Keratinocyte (primary cell): ENCODE measurements at regions not wholly inside any gene's neighbourhood (a gene's known extent, or its start where the extent isn't known, plus 50 kb on each side); places are given as distances from the start of the nearest gene placed in this dataset.

Experiments
- DNase-seq: peaks from one replicate; pipeline ENCODE4 v3.0.0-alpha.2; 2011; ENCODE audit warnings: low read depth, missing footprints, low spot score
- FAIRE-seq: peaks from 2 replicates; lab custom pipeline; 2011; peaks lifted over from hg19 to GRCh38; lab: Jason Lieb, UNC
- H2AFZ ChIP-seq: 2 replicates; pipeline ENCODE4 v1.6.0; 2012; ENCODE audit warnings: low read length, control low read depth, inconsistent platforms; ENCODE audit not compliant: control insufficient read depth
- H3K27ac ChIP-seq: 2 replicates; pipeline ENCODE4 v1.5.1; 2011; ENCODE audit warnings: low read length; ENCODE audit not compliant: control insufficient read depth, insufficient read depth
- H3K27me3 ChIP-seq: 3 replicates; pipeline ENCODE4 v1.6.0; 2011; ENCODE audit warnings: low read length; ENCODE audit not compliant: control insufficient read depth, insufficient read depth; ENCODE audit errors: extremely low read depth
- H3K36me3 ChIP-seq, 2 experiments: 2 replicates in 1 of 2; 3 replicates in 1 of 2; pipeline ENCODE4 v1.5.1; 2011; ENCODE audit warnings: low read length in 2 of 2, mild to moderate bottlenecking in 1 of 2; ENCODE audit not compliant: control insufficient read depth in 2 of 2, insufficient read depth in 2 of 2; ENCODE audit errors: extremely low read depth in 1 of 2
- H3K4me1 ChIP-seq: 3 replicates; pipeline ENCODE4 v1.5.1; 2011; ENCODE audit warnings: low read length; ENCODE audit not compliant: control insufficient read depth, insufficient read depth; ENCODE audit errors: extremely low read depth
- H3K4me2 ChIP-seq: 3 replicates; pipeline ENCODE4 v1.6.0; 2011; ENCODE audit warnings: low read depth, low read length; ENCODE audit not compliant: control insufficient read depth, insufficient read depth; ENCODE audit errors: extremely low read depth
- H3K4me3 ChIP-seq, 3 experiments: fragments of 200-600 bp in 1 of 3; sonication (generic) in 1 of 3; 2 replicates in 2 of 3; 3 replicates in 1 of 3; pipeline ENCODE4 v1.5.1; 2011 to 2016; ENCODE audit warnings: low read length in 3 of 3, mild to moderate bottlenecking in 3 of 3, control low read depth in 2 of 3, inconsistent platforms in 1 of 3, low read depth in 1 of 3, mixed read lengths in 1 of 3, mixed run types in 1 of 3, moderate library complexity in 1 of 3; ENCODE audit not compliant: control insufficient read depth in 2 of 3, insufficient read depth in 2 of 3; ENCODE audit errors: extremely low read depth in 1 of 3
- H3K79me2 ChIP-seq: 2 replicates; pipeline ENCODE4 v1.6.0; 2012; ENCODE audit warnings: low read length; ENCODE audit not compliant: control insufficient read depth, insufficient read depth
- H3K9ac ChIP-seq: 3 replicates; pipeline ENCODE4 v1.6.0; 2011; ENCODE audit warnings: low read length; ENCODE audit not compliant: control insufficient read depth, insufficient read depth; ENCODE audit errors: extremely low read depth
- H3K9me1 ChIP-seq: 3 replicates; pipeline ENCODE4 v1.6.0; 2011; ENCODE audit warnings: low read length; ENCODE audit not compliant: control insufficient read depth, insufficient read depth; ENCODE audit errors: extremely low read depth
- H3K9me3 ChIP-seq: 2 replicates; pipeline ENCODE4 v1.5.1; 2012; ENCODE audit warnings: low read depth, low read length; ENCODE audit not compliant: control insufficient read depth
- H4K20me1 ChIP-seq: 3 replicates; pipeline ENCODE4 v1.6.0; 2011; ENCODE audit warnings: low read length; ENCODE audit not compliant: control insufficient read depth, insufficient read depth; ENCODE audit errors: extremely low read depth
- EZH2 ChIP-seq: IDR thresholded peaks from one replicate; pipeline ENCODE4 v1.6.1; 2012; ENCODE audit warnings: inconsistent platforms, mild to moderate bottlenecking, low read length, moderate library complexity
- dilution Hi-C: fragments of 300-500 bp; cut with MboI; formaldehyde crosslinking; loops from one replicate; pipeline ENCODE4 v1.7.0; 2020; ENCODE audit warnings: low sequenced_read_pairs; ENCODE audit not compliant: extremely low pct_ligation_motif_present
- TF ChIP-seq, protein P1 (sequence below), 3 experiments: IDR thresholded peaks in 1 of 3; conservative IDR thresholded peaks in 1 of 3; optimal IDR thresholded peaks in 1 of 3; 2 replicates in 2 of 3; 3 replicates in 1 of 3; pipeline versions ENCODE3 to v1.5.1; 2011; ENCODE audit warnings: low read length in 3 of 3, mild to moderate bottlenecking in 3 of 3, moderate library complexity in 2 of 3, control low read depth in 1 of 3, inconsistent platforms in 1 of 3; ENCODE audit not compliant: insufficient read depth in 2 of 3; ENCODE audit errors: extremely low read depth in 1 of 3

DNA sequence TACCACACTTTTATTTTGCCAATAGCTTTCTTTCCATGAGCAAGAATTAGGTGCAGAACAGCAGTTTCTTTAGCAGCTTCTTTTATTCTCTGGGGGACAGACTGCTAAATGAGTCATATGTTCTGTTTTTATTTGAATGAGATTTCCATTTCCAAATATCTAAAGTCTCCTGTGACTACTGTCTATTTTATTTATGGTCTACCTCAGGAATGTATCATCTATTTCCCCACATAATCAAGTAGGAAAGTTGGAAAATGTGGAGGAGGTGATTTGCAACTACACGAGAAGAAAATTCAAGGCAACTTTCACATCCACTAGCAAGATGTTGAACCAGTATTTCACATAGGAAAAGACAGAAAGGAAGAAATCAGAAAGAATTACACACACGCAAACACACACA is 139.9 kb upstream of the MEX3C start:
- Histone ChIP-seq H3K9ac (no peak overlapping the region), H3K79me2 (no peaks in the 10 kb centered on the region), H3K4me1 (peaks cover 26% of the 10 kb centered on the region), H3K4me2 (no peak overlapping the region), H3K27ac (no peak overlapping the region), H3K9me1 (no peaks in the 10 kb centered on the region), H4K20me1 (no peaks in the 10 kb centered on the region), H2AFZ (no peak overlapping the region), H3K27me3 (no peaks in the 10 kb centered on the region), H3K9me3 (no peaks in the 10 kb centered on the region), H3K36me3 (no peaks in the 10 kb centered on the region), H3K4me3 (no peak overlapping the region)
- FAIRE-seq = peak; percentile 52
- dilution Hi-C loops = no loop called here
- TF ChIP-seq, protein P1, sequence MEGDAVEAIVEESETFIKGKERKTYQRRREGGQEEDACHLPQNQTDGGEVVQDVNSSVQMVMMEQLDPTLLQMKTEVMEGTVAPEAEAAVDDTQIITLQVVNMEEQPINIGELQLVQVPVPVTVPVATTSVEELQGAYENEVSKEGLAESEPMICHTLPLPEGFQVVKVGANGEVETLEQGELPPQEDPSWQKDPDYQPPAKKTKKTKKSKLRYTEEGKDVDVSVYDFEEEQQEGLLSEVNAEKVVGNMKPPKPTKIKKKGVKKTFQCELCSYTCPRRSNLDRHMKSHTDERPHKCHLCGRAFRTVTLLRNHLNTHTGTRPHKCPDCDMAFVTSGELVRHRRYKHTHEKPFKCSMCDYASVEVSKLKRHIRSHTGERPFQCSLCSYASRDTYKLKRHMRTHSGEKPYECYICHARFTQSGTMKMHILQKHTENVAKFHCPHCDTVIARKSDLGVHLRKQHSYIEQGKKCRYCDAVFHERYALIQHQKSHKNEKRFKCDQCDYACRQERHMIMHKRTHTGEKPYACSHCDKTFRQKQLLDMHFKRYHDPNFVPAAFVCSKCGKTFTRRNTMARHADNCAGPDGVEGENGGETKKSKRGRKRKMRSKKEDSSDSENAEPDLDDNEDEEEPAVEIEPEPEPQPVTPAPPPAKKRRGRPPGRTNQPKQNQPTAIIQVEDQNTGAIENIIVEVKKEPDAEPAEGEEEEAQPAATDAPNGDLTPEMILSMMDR (optimal IDR thresholded peaks at IDR 0.05 in 1 of 3, IDR thresholded peaks at IDR 0.05 in 1 of 3, conservative IDR thresholded peaks at IDR 0.05 in 1 of 3; ENCODE audit: extremely low read depth in 1 of 3, insufficient read depth in 2 of 3, low read length in 3 of 3) = no peak
- no peak for TF ChIP-seq EZH2
- no peak for DNase-seq

GRCh38 chr18:51339856-51340255 is 142.4 kb upstream of the MEX3C start:
- dilution Hi-C loops = no loop called here
- H3K27me3 ChIP-seq = no peaks in the 10 kb centered on the region
- no peaks in the 10 kb centered on the region for H3K9me1 ChIP-seq
- H3K9me3 ChIP-seq = no peaks in the 10 kb centered on the region
- DNase-seq (no peak), FAIRE-seq (peak; percentile 17)
- H3K4me3 ChIP-seq = no peak overlapping the region
- no peak overlapping the region for H3K27ac ChIP-seq
- no peak overlapping the region for H2AFZ ChIP-seq
- TF ChIP-seq EZH2 = no peak
- TF ChIP-seq, protein P1 (optimal IDR thresholded peaks at IDR 0.05 in 1 of 3, IDR thresholded peaks at IDR 0.05 in 1 of 3, conservative IDR thresholded peaks at IDR 0.05 in 1 of 3; ENCODE audit: extremely low read depth in 1 of 3, insufficient read depth in 2 of 3, low read length in 3 of 3) = no peak
- H3K9ac ChIP-seq = no peak overlapping the region
- peaks cover 33% of the 10 kb centered on the region for H3K4me1 ChIP-seq
- H3K79me2 ChIP-seq = no peaks in the 10 kb centered on the region
- no peaks in the 10 kb centered on the region for H4K20me1 ChIP-seq
- H3K4me2 ChIP-seq = peak overlapping the region; percentile 23
- no peaks in the 10 kb centered on the region for H3K36me3 ChIP-seq
